Gastrocnemius medialis (tissue), 4 donors: ENCODE measurements at regions not wholly inside any gene's neighbourhood (a gene's known extent, or its start where the extent isn't known, plus 50 kb on each side); places are given as distances from the start of the nearest gene placed in this dataset.

Source experiments
- POLR2A ChIP-seq, 2 donors: fragments of 450-650 bp; IDR thresholded peaks; one replicate each; pipeline ENCODE4 v1.6.1; 2017; ENCODE audit warnings: antibody characterized with exemption in 2 of 2, mild to moderate bottlenecking in 2 of 2, moderate library complexity in 2 of 2
- TF ChIP-seq, protein P1 (sequence below), 5 experiments: fragments of 450-650 bp in 3 of 5; fragments of 200-600 bp in 2 of 5; sonication (generic) in 2 of 5; IDR thresholded peaks in 4 of 5; conservative IDR thresholded peaks in 1 of 5; 1 replicate in 4 of 5; 2 replicates in 1 of 5; pipeline ENCODE4 v1.5.1; 2016 to 2019; ENCODE audit warnings: antibody characterized with exemption in 5 of 5, mild to moderate bottlenecking in 3 of 5, moderate library complexity in 3 of 5

DNA sequence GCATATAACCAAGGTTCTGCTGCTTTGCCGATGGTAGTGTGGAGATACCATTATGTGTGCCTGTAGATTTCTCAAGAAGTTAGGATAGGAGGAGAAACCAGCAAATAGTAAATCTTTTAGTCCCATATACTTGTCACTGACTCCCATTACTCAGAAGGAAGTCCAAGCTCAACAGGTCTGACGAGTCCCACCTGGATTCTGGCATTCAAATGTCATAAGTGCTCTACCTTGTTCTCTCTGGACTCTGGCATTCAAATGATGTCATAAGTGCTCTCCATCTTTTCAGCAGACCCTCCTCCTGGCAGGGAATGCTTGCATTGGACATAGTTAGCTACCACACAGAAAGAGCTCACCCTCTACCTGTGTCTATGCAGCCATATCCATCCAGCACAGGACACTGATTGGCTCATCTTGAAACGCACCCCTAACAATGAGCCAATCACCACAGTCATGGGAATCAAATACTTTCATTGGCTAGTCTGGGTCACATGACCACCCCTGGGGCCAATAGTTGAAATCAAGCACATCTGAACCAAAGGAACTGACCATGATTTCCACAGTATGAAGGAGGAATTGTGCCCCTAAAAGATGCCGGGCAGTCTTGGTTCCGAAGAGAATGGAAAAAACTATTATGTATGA lies 205.0 kb upstream of the ADAMTS9 start:
- TF ChIP-seq, protein P1, sequence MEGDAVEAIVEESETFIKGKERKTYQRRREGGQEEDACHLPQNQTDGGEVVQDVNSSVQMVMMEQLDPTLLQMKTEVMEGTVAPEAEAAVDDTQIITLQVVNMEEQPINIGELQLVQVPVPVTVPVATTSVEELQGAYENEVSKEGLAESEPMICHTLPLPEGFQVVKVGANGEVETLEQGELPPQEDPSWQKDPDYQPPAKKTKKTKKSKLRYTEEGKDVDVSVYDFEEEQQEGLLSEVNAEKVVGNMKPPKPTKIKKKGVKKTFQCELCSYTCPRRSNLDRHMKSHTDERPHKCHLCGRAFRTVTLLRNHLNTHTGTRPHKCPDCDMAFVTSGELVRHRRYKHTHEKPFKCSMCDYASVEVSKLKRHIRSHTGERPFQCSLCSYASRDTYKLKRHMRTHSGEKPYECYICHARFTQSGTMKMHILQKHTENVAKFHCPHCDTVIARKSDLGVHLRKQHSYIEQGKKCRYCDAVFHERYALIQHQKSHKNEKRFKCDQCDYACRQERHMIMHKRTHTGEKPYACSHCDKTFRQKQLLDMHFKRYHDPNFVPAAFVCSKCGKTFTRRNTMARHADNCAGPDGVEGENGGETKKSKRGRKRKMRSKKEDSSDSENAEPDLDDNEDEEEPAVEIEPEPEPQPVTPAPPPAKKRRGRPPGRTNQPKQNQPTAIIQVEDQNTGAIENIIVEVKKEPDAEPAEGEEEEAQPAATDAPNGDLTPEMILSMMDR (IDR thresholded peaks at IDR 0.05 in 4 of 5, conservative IDR thresholded peaks at IDR 0.05 in 1 of 5): no peak
- TF ChIP-seq POLR2A (IDR thresholded peaks at IDR 0.05): no peak
